Suprapubic skin (tissue), 4 donors: ENCODE measurements at regions not wholly inside any gene's neighbourhood (a gene's known extent, or its start where the extent isn't known, plus 50 kb on each side); places are given as distances from the start of the nearest gene placed in this dataset.

Experiments used
- DNase-seq, 2 donors: peaks; one replicate each; pipeline ENCODE4 v3.0.0-alpha.2; 2019; ENCODE audit warnings: low spot score in 2 of 2
- H3K27ac ChIP-seq: fragments of 200-600 bp; sonication (generic); one replicate; pipeline ENCODE4 v1.5.1; 2019
- H3K27me3 ChIP-seq: fragments of 200-600 bp; sonication (generic); one replicate; pipeline ENCODE4 v1.5.1; 2019
- H3K36me3 ChIP-seq: fragments of 200-600 bp; sonication (generic); one replicate; pipeline ENCODE4 v1.5.1; 2019
- H3K4me1 ChIP-seq: fragments of 200-600 bp; sonication (generic); one replicate; pipeline ENCODE4 v1.5.1; 2019
- H3K4me3 ChIP-seq: fragments of 200-600 bp; sonication (generic); one replicate; pipeline ENCODE4 v1.5.1; 2019; ENCODE audit warnings: mild to moderate bottlenecking
- H3K9me3 ChIP-seq: fragments of 200-600 bp; sonication (generic); one replicate; pipeline ENCODE4 v1.5.1; 2019
- CTCF ChIP-seq, 2 donors: fragments of 200-600 bp in 1 of 2; fragments of 450-650 bp in 1 of 2; sonication (generic) in 1 of 2; IDR thresholded peaks; one replicate each; pipeline ENCODE4 v1.5.1; 2016 to 2019; ENCODE audit warnings: antibody characterized with exemption in 2 of 2, mild to moderate bottlenecking in 1 of 2, moderate library complexity in 1 of 2
- EP300 ChIP-seq: sonication (generic); formaldehyde crosslinking; IDR thresholded peaks from one replicate; pipeline ENCODE4 v1.6.1; 2017; ENCODE audit warnings: antibody characterized with exemption
- POLR2A ChIP-seq, 2 donors: fragments of 450-650 bp; IDR thresholded peaks; one replicate each; pipeline ENCODE4 v1.6.1; 2017; ENCODE audit warnings: antibody characterized with exemption in 2 of 2, mild to moderate bottlenecking in 2 of 2, moderate library complexity in 2 of 2
- POLR2AphosphoS5 ChIP-seq, 3 donors: sonication (generic); formaldehyde crosslinking; IDR thresholded peaks; one replicate each; pipeline ENCODE4 v1.6.1; 2017; ENCODE audit warnings: antibody characterized with exemption in 3 of 3
- whole genome bisulfite sequencing: methylation state at CpG from one replicate; pipeline ENCODE4 v1.1.5; 2018; 5-methylcytosine and 5-hydroxymethylcytosine counted together

- Histone ChIP-seq H3K36me3 (no peaks in the 10 kb centered on the region), H3K4me1 (peaks cover 32% of the 10 kb centered on the region), H3K27ac (no peak overlapping the region), H3K9me3 (no peaks in the 10 kb centered on the region), H3K27me3 (peaks cover 28% of the 10 kb centered on the region), H3K4me3 (peak overlapping the region; percentile 70)
- TF ChIP-seq CTCF (IDR thresholded peaks at IDR 0.05), result no peak
- no peak for TF ChIP-seq EP300
- TF ChIP-seq POLR2AphosphoS5 (IDR thresholded peaks at IDR 0.05), result no peak
- no peak for TF ChIP-seq POLR2A (IDR thresholded peaks at IDR 0.05)
- DNase-seq, result peak in 1 of 2 donors; percentile 25
- WGBS, result 1% methylated on average over 15 of the region's 77 CpGs
Observed at GRCh38 chr18:46333431-46334135, 229.4 kb downstream of the HAUS1 start.

GRCh38 chr18:46334868-46335281 is 230.7 kb downstream of the HAUS1 start:
- peaks cover 28% of the 10 kb centered on the region for H3K27me3 ChIP-seq
- H3K4me3 ChIP-seq, result peak overlapping the region; percentile 70
- no peak overlapping the region for H3K27ac ChIP-seq
- H3K9me3 ChIP-seq, result no peaks in the 10 kb centered on the region
- peaks cover 32% of the 10 kb centered on the region for H3K4me1 ChIP-seq
- H3K36me3 ChIP-seq, result no peaks in the 10 kb centered on the region
- TF ChIP-seq POLR2A (IDR thresholded peaks at IDR 0.05), result no peak
- TF ChIP-seq CTCF (IDR thresholded peaks at IDR 0.05), result no peak
- no peak for TF ChIP-seq POLR2AphosphoS5 (IDR thresholded peaks at IDR 0.05)
- TF ChIP-seq EP300, result no peak
- 1% methylated on average over 27 of the region's 27 CpGs for WGBS
- peak in 1 of 2 donors; percentile 53 for DNase-seq

- DNase-seq, result peak in 1 of 2 donors; percentile 26
- H3K27ac ChIP-seq, result no peak overlapping the region
Observed at GRCh38 chr18:46335534-46336101, 231.4 kb downstream of the HAUS1 start.

GRCh38 chr18:46336278-46337111 is 232.3 kb downstream of the HAUS1 start:
- Histone ChIP-seq H3K9me3 (no peaks in the 10 kb centered on the region), H3K27ac (no peak overlapping the region), H3K4me1 (peaks cover 32% of the 10 kb centered on the region), H3K36me3 (no peaks in the 10 kb centered on the region), H3K4me3 (no peak overlapping the region), H3K27me3 (peaks cover 28% of the 10 kb centered on the region)
- DNase-seq, result peak in 1 of 2 donors; percentile 9
- TF ChIP-seq POLR2AphosphoS5 (IDR thresholded peaks at IDR 0.05) (no peak), CTCF (IDR thresholded peaks at IDR 0.05) (no peak), EP300 (no peak), POLR2A (IDR thresholded peaks at IDR 0.05) (no peak)
- 42% methylated on average over 8 of the region's 8 CpGs for WGBS

More at GRCh38 chr18:46335534-46336101, 231.4 kb downstream of the HAUS1 start:
- no peaks in the 10 kb centered on the region for H3K36me3 ChIP-seq
- H3K4me3 ChIP-seq, result peak overlapping the region; percentile 70
- no peaks in the 10 kb centered on the region for H3K9me3 ChIP-seq
- TF ChIP-seq POLR2AphosphoS5 (IDR thresholded peaks at IDR 0.05) (no peak), CTCF (IDR thresholded peaks at IDR 0.05) (no peak), POLR2A (IDR thresholded peaks at IDR 0.05) (no peak), EP300 (no peak)
- peaks cover 28% of the 10 kb centered on the region for H3K27me3 ChIP-seq
- WGBS, result 11% methylated on average over 15 of the region's 15 CpGs
- H3K4me1 ChIP-seq, result peaks cover 32% of the 10 kb centered on the region

GRCh38 chr18:46337271-46337670 is 233.1 kb downstream of the HAUS1 start:
- 79% methylated on average over 10 of the region's 10 CpGs for WGBS
- no peaks in the 10 kb centered on the region for H3K36me3 ChIP-seq
- no peak overlapping the region for H3K27ac ChIP-seq
- H3K4me1 ChIP-seq, result peaks cover 32% of the 10 kb centered on the region
- no peak overlapping the region for H3K4me3 ChIP-seq
- TF ChIP-seq POLR2A (IDR thresholded peaks at IDR 0.05), result no peak
- H3K27me3 ChIP-seq, result peaks cover 28% of the 10 kb centered on the region
- peak in 1 of 2 donors; percentile 10 for DNase-seq
- no peaks in the 10 kb centered on the region for H3K9me3 ChIP-seq
